KOPT-K1 (cell line): ENCODE measurements at regions not wholly inside any gene's neighbourhood (a gene's known extent, or its start where the extent isn't known, plus 50 kb on each side); places are given as distances from the start of the nearest gene placed in this dataset.

Experiments used
- H3K27ac ChIP-seq: fragments of 200-600 bp; sonication (generic); 2 replicates; pipeline ENCODE4 v1.5.1; 2016; ENCODE audit warnings: antibody characterized with exemption, mild to moderate bottlenecking, low read depth, low read length; ENCODE audit not compliant: poor library complexity, severe bottlenecking
- H3K36me3 ChIP-seq: fragments of 200-600 bp; sonication (generic); 2 replicates; pipeline ENCODE4 v1.5.1; 2017; ENCODE audit warnings: antibody characterized with exemption, mild to moderate bottlenecking, low read length, moderate library complexity; ENCODE audit not compliant: insufficient read depth
- H3K9me3 ChIP-seq: fragments of 200-600 bp; sonication (generic); 2 replicates; pipeline ENCODE4 v1.5.1; 2017; ENCODE audit warnings: antibody characterized with exemption, low read length, mild to moderate bottlenecking; ENCODE audit not compliant: insufficient read depth, poor library complexity, severe bottlenecking

DNA sequence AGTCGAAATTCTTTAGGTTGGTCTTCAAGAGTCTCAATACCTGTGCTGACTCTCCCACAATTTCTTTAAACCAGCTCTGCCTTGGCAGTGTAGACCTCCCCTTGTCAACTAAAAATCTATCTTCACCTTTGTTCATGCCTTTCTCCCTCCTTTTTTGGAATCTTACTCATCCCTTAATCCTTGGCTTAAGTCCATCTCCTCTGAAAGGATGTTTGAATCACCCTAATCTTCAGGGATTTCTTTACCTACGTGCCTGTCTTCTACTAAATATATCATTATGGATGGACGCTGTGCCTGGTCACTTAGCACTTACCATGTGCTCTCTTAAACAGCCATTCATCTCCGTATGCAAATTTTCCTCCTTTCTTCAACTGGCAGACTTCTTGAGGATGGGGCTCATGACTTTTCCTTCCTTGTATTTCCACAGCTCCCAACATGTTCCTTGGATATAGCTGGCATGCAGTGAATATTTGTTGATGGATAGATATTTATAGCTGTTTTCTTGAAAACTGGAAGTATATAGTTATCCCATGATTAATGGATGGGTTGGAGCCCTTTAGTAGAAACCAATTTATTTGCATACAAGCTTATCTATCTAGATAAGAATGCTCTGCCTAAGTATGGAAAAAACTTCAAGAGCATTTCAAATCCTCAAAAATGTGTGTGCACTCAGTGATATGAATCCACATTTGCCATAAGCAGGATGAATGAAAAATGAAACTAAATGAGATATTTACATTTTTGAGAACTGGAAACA is 166.6 kb downstream of the SPRY1 start:
- Histone ChIP-seq H3K27ac (no peak overlapping the region), H3K36me3 (no peaks in the 10 kb centered on the region), H3K9me3 (no peaks in the 10 kb centered on the region)

DNA sequence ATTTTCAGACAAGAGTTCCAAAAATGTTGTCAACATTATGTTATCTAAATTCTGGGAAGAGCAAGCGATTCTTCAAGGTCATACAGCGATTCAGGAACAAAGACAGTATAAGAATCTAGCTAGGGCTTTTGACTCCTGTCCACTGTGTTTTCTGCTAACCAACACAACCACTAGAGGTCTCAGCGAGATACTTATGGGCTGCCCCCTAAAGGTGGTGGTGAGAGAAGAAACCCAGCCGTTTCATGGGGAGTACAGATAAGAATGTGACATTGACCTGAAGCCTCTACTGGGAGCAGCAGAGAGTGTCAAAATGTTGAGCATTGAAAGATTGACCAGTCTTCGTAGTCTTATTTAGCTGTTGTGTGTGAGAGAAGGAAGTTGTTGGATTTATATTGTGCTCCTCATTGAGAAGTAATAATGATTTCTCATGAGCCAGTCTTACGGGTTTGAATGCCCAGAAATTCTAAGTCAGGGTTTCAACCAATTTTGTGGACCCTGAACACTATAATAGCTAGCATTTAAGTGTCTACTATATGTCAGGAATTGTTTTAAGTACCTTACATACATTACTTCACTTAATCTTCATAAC is 168.3 kb downstream of the SPRY1 start:
- Histone ChIP-seq H3K27ac (no peak overlapping the region), H3K9me3 (no peaks in the 10 kb centered on the region)

DNA sequence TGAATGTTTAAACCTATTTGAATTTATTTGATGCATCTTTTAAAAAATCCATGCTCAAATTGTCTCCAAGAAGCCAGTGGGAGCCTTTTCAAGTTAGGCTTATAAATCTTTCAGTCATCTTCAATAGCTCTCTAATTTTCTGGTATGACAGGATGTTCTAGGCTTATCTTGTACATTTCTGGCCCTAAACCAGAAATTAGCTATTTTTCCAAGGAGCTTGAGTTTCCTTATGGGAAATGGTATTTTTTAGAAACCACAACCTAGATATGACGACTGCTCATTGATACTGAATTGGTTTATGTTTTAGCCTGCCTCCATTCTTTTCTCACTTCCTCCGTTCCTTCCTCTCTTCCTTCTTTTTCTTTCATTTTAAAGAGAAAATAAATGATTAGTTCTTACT is 172.3 kb downstream of the SPRY1 start:
- Histone ChIP-seq H3K27ac (no peak overlapping the region), H3K9me3 (no peaks in the 10 kb centered on the region), H3K36me3 (no peaks in the 10 kb centered on the region)

More for the DNA sequence above, 168.3 kb downstream of the SPRY1 start:
- no peaks in the 10 kb centered on the region for H3K36me3 ChIP-seq

DNA sequence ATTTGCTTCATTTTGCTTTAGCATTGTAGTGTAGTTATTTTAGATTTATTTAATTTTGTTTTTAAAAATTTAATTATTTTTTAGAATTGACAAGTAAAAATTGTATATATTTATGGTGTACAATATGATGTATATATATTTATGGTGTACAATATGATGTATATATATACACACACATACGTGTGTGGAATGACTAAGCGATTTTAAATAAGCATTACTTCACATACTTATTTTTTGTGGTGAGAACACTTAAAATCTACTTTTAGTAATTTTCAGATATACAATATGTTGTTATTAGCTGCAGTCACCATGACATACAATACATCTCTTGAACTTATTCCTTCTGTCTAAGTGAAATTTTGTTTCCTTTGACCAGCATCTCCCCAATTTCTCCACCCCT is 172.9 kb downstream of the SPRY1 start:
- Histone ChIP-seq H3K36me3 (no peaks in the 10 kb centered on the region), H3K9me3 (no peaks in the 10 kb centered on the region), H3K27ac (no peak overlapping the region)

DNA sequence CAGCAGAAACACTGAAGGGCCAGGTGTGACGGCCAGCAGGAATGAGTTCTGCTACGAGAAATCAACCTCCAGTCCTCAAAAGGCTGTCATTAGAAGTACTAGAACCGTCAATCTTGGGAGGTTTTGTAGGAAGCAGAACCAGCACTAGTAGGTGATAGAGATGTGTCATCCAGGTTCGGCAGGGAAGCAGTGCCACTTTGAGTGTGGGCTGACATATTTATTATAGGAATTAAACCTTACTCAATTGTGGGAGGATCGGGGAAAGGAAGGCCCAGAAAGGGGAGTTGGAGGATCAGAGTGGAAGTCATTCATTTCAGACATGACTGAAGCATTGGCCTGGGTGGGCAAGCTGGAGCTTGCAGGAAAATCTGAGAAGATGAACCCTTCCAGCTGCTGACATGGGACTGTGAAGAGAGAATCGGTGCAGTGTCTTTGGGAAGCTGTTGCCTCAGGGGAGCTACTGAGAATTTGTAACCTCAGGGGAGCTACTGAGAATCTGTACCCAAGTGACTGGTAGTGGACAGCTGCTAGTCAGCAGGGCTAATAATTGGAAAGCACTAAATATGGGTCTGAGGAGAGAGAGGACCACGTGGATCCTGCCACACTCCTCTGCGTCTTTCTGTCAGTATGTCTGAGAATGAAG is 177.4 kb downstream of the SPRY1 start:
- Histone ChIP-seq H3K9me3 (no peaks in the 10 kb centered on the region), H3K27ac (no peak overlapping the region), H3K36me3 (no peaks in the 10 kb centered on the region)

DNA sequence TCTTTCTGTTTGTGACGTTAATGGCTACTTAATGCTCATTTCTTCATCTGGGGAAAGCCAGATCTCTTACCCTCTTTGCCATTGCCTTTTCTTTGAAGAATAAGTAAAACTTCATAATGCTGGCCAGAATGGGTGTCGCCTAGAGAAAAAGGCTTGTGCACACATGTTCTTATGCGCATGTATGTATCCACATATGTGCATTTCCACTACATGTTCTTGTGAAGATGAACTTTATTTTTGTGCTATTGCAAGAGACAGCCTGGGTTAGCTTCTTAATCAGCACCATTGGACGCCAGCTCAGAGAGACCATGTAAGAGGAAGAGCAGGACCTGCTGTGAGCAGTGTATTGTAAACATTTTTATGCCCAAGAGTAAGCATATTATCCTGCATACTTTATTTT is 178.7 kb downstream of the SPRY1 start:
- no peak overlapping the region for H3K27ac ChIP-seq
- H3K36me3 ChIP-seq = no peaks in the 10 kb centered on the region
- peaks cover 7% of the 10 kb centered on the region for H3K9me3 ChIP-seq

DNA sequence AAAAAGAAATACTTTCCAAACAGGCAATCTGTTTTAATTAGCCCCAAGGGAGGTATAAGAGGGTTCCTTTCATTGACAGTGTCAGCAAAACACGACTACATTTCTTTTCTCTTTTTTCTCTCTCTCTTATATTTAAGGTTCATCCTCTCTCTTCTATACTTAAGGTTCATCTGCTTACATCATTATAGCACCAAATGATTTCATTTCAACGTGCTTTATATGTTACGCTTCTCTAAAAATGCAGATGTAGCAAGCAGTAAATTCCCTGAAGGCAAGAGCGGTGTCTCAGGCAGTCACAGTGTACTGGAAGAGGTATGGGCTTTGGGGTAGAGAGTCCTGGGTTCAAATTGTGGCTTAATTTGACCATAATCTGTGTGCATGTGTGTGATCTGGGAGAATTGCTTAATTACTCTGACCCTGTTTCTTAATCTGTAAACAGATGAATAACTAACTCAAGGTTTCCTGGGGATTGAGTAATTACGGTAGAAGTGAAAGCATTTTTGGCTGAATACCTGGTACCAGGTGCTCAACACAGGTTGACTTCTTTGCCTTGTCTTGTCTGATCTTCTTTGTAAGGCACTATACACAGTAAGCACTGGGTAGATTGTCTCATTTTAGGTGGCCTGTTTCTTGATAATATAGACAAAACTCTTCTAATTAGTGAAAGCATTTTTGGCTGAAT is 180.8 kb downstream of the SPRY1 start:
- no peak overlapping the region for H3K27ac ChIP-seq
- H3K36me3 ChIP-seq = no peaks in the 10 kb centered on the region
- H3K9me3 ChIP-seq = peaks cover 22% of the 10 kb centered on the region

DNA sequence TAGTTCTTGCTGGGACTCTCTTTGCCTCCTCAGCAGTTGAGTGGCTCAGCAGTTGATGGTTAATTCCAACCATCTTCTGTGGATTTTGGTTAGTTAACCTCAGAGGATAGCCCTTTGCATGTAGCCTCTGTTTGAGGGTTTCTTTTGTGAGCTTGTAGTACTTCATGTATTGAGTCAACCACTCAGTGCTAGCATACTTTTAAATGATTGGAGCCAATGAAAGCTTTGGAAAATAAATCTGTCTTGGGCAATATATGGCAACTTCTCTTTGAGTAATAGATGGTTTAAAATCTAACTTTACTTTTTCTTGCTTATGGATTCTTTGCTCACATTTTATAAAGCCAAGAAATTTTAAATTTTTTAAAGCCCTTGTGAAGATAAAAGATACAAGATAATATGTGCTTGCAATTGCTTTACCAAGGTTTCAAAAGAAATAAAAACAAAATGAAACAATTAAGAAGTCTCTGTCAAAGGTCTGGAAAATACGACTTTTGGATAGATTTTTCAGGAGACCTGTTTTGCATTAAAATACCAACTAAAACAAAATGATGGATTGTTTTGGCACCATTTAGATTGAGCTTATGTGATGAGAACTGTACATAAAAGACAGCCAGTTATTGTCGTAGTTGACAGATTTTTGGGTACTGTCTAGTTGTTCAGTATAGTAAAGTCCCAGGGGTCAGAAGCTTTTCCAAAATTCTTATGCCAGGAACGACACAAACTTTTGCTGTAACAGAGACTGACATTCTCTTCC is 181.9 kb downstream of the SPRY1 start:
- Histone ChIP-seq H3K9me3 (peaks cover 22% of the 10 kb centered on the region), H3K27ac (no peak overlapping the region), H3K36me3 (no peaks in the 10 kb centered on the region)

DNA sequence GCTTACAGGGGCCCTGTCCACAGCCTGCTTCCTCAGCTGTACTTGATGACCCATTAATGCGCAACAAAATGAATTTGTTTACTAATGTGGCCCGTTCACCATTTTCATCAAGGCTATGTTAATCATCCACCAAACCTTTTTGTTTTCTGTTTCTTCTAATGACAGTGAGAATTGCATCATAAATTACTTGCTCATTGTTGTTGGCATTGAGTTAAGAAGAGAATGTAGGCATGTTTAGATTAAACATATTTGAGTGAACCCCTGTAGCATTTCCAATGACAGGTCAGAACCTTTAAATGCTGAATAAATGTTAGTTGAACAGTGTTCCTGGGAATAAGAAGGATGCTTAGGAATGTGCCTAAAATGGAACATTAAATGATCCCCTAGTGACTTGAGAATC is 183.4 kb downstream of the SPRY1 start:
- peaks cover 22% of the 10 kb centered on the region for H3K9me3 ChIP-seq
- no peak overlapping the region for H3K27ac ChIP-seq
- H3K36me3 ChIP-seq = no peaks in the 10 kb centered on the region

DNA sequence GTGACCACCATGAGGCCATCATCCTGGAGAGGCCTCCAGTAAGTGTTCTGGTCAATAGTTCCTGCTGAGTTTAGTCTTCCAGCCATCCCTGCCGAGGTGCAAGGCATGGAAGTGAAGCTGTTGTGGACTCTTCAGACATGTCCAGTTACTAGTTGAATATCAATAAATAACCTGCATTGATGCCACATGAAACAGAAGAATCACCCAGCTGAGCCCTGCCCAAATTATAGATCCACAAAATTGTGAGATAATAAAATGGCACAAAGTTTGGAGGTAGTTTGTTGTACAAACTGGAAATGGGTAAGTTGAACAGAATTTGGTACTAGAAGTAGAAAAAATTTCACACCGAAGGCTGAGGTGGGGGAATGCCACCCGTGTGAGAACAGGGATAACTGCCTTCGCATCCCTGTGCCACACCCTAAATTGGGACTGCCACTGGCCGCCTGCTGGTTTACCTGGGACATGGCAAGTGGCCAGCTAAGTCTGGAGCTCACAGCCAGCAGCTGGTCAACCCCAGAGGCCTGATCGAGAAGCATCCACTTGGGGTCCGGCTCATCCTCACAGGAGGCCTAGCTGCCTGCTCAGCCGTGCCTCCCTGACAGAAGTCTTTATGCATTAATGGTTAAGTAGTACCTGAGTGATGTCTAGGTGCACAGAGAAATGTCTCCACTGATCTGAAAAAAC is 184.5 kb downstream of the SPRY1 start:
- Histone ChIP-seq H3K9me3 (peaks cover 22% of the 10 kb centered on the region), H3K27ac (no peak overlapping the region), H3K36me3 (no peaks in the 10 kb centered on the region)

DNA sequence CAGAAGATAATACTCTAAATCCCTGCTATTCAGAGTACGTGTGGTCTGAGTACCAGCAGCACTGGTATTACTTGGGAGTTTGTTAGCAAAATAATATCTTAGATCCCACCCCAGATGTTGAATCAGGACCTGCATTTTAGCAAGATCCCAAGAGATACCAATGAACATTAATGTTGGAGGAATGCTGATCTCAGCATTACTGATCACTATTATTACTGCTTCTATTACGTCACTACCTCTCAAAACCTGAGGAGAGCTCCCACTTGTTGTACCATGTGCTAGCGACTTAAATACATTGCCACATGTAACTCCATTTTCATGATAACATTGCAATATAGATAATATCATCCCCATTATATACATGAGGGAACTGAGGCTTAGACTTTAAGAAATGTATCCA is 185.2 kb downstream of the SPRY1 start:
- no peaks in the 10 kb centered on the region for H3K36me3 ChIP-seq
- H3K9me3 ChIP-seq = peaks cover 22% of the 10 kb centered on the region
- no peak overlapping the region for H3K27ac ChIP-seq

DNA sequence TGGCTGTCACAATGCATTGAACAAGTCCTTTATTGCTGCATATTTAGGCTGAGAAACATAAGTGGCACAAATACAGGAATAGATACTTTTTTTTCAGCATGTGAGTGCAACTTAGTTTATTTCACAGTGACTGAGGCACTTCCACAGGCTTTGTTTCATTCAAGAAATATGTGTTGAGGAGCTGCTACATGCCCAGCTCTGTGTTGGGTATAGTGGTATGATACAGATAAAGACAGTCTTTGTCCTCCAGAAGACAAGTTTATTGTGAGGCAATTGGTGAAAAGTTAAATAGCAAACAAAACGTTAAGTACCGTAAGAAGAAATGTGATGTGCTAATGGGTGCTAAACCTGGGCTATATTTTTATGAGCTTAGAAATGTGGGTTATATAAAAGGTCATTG is 186.4 kb downstream of the SPRY1 start:
- H3K9me3 ChIP-seq = peaks cover 22% of the 10 kb centered on the region
- no peak overlapping the region for H3K27ac ChIP-seq

DNA sequence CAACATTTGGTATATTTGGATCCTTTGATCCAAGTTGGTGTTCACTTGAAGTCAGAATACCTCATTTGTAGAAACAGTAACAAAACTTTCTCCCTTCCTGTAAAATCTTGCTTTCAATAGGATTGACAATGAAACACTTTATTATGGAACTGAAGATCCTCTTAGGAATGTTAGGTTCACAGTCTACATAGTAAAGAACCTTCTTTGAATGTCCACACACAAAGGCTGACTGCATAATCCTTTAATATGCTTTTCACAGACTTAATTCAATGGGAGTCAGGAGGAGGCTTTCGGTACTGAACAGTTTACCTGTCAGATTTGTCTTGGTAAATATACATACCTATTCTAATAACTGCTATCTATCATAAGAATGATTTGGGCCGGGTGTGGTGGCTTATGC is 188.5 kb downstream of the SPRY1 start:
- no peak overlapping the region for H3K27ac ChIP-seq
- H3K9me3 ChIP-seq = peaks cover 17% of the 10 kb centered on the region
- H3K36me3 ChIP-seq = no peaks in the 10 kb centered on the region

More for the DNA sequence above, 186.4 kb downstream of the SPRY1 start:
- no peaks in the 10 kb centered on the region for H3K36me3 ChIP-seq

DNA sequence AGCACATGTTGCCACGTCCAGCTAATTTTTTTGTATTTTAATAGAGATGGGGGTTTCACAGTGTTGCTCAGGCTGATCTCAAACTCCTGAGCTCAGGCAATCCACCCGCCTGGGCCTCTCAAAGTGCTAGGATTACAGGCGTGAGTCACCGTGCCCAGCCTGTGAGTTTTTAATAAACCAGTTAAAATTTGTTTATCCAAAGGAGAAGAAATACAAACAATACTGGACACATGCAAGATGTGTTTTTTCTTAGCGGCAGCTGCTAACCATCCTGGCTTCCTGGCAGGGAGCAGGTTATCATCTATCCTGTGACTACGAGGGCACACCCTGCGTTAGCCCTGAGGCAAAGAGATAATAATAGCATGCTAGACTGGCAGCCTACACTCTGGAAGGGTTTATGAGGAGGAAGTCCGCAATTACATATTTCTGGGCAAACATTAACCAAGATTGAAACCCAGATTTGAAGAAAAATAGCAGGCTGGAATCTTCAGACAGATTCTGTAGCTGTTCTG is 191.4 kb downstream of the SPRY1 start:
- no peak overlapping the region for H3K27ac ChIP-seq
- no peaks in the 10 kb centered on the region for H3K36me3 ChIP-seq
- no peaks in the 10 kb centered on the region for H3K9me3 ChIP-seq
